PC-3 (cell line): ENCODE measurements at regions not wholly inside any gene's neighbourhood (a gene's known extent, or its start where the extent isn't known, plus 50 kb on each side); places are given as distances from the start of the nearest gene placed in this dataset.

Experiments used
- CTCF ChIP-seq: fragments of 300-600 bp; sonication (generic); conservative IDR thresholded peaks from 2 replicates; pipeline ENCODE4 v1.5.1; 2017; ENCODE audit warnings: antibody characterized with exemption, low read depth, mild to moderate bottlenecking, low read length
- EZH2 ChIP-seq: fragments of 300-600 bp; sonication (generic); IDR thresholded peaks from one replicate; pipeline ENCODE4 v1.6.1; 2017; ENCODE audit warnings: antibody characterized with exemption, mild to moderate bottlenecking, low read length; ENCODE audit not compliant: unreplicated experiment
- EZH2phosphoT487 ChIP-seq: fragments of 300-600 bp; sonication (generic); IDR thresholded peaks from 2 replicates; pipeline ENCODE4 v1.6.1; 2018; ENCODE audit warnings: mild to moderate bottlenecking, antibody characterized with exemption, low read length, borderline replicate concordance

- TF ChIP-seq CTCF (no peak), EZH2 (no peak), EZH2phosphoT487 (no peak)
Observed at GRCh38 chr3:124269619-124270018, 277.7 kb upstream of the ROPN1 start.
